ENCODE measurements at regions not wholly inside any gene's neighbourhood (a gene's known extent, or its start where the extent isn't known, plus 50 kb on each side); places are given as distances from the start of the nearest gene placed in this dataset.

GRCh38 chr4:177895136-177895535 is 452.9 kb upstream of the AGA start:
- Histone ChIP-seq H2BK5ac (ENCODE audit: low read length) (no peak overlapping the region), H3K4me2 (ENCODE audit: insufficient read depth, low read length, poor library complexity, severe bottlenecking) (no peak overlapping the region), H4K91ac (ENCODE audit: low read depth, low read length, poor library complexity) (no peak overlapping the region), H3K14ac (ENCODE audit: low read length) (no peak overlapping the region), H3K23ac (ENCODE audit: low read depth, low read length, poor library complexity) (no peak overlapping the region), H3K27me3 (ENCODE audit: control insufficient read depth in 3 of 3, insufficient read depth in 3 of 3, low read depth in 1 of 3, low read length in 3 of 3) (no peaks in the 10 kb centered on the region), H3K4me3 (ENCODE audit: low read length in 2 of 2) (no peak overlapping the region), H3K9me3 (replicated peaks in 1 of 2; ENCODE audit: control insufficient read depth in 2 of 2, insufficient read depth in 1 of 2, low read depth in 1 of 2, low read length in 2 of 2) (no peaks in the 10 kb centered on the region), H2BK12ac (ENCODE audit: low read length) (no peak overlapping the region), H3K4me1 (ENCODE audit: control insufficient read depth in 2 of 2, insufficient read depth in 1 of 2, low read depth in 1 of 2, low read length in 2 of 2) (no peaks in the 10 kb centered on the region), H2BK15ac (ENCODE audit: low read length) (no peak overlapping the region), H3K79me1 (ENCODE audit: low read depth, low read length) (no peaks in the 10 kb centered on the region), H4K8ac (ENCODE audit: low read depth, low read length) (no peak overlapping the region), H3K4ac (ENCODE audit: low read length) (no peak overlapping the region), H2AK5ac (ENCODE audit: low read depth, low read length) (no peak overlapping the region), H2BK120ac (ENCODE audit: low read depth, low read length) (no peak overlapping the region), H3K27ac (replicated peaks; ENCODE audit: low read length) (no peak overlapping the region), H3K18ac (ENCODE audit: low read length) (no peak overlapping the region), H3K36me3 (replicated peaks in 1 of 2; ENCODE audit: control insufficient read depth in 2 of 2, insufficient read depth in 2 of 2, low read length in 2 of 2) (no peaks in the 10 kb centered on the region), H3K9ac (ENCODE audit: low read depth, low read length, poor library complexity) (no peak overlapping the region), H2AFZ (ENCODE audit: low read length) (no peak overlapping the region)
- DNase-seq (ENCODE audit: low spot score) = no peak

- no peak overlapping the region for H3K23ac ChIP-seq (ENCODE audit: low read depth, low read length, poor library complexity)
- H2AFZ ChIP-seq (ENCODE audit: low read length) = no peak overlapping the region
- no peak overlapping the region for H3K18ac ChIP-seq (ENCODE audit: low read length)
- H2AK5ac ChIP-seq (ENCODE audit: low read depth, low read length) = no peak overlapping the region
- H4K8ac ChIP-seq (ENCODE audit: low read depth, low read length) = no peak overlapping the region
- H3K9ac ChIP-seq (ENCODE audit: low read depth, low read length, poor library complexity) = no peak overlapping the region
- H3K14ac ChIP-seq (ENCODE audit: low read length) = no peak overlapping the region
- H3K79me1 ChIP-seq (ENCODE audit: low read depth, low read length) = no peaks in the 10 kb centered on the region
- no peak overlapping the region for H2BK120ac ChIP-seq (ENCODE audit: low read depth, low read length)
- H3K4me2 ChIP-seq (ENCODE audit: insufficient read depth, low read length, poor library complexity, severe bottlenecking) = no peak overlapping the region
- H2BK5ac ChIP-seq (ENCODE audit: low read length) = no peak overlapping the region
- no peak overlapping the region for H3K27ac ChIP-seq (replicated peaks; ENCODE audit: low read length)
- H3K36me3 ChIP-seq (replicated peaks in 1 of 2; ENCODE audit: control insufficient read depth in 2 of 2, insufficient read depth in 2 of 2, low read length in 2 of 2) = no peaks in the 10 kb centered on the region
- H3K9me3 ChIP-seq (replicated peaks in 1 of 2; ENCODE audit: control insufficient read depth in 2 of 2, insufficient read depth in 1 of 2, low read depth in 1 of 2, low read length in 2 of 2) = no peaks in the 10 kb centered on the region
- H2BK15ac ChIP-seq (ENCODE audit: low read length) = no peak overlapping the region
- no peak for DNase-seq (ENCODE audit: low spot score)
- no peak overlapping the region for H3K4ac ChIP-seq (ENCODE audit: low read length)
- H3K4me1 ChIP-seq (ENCODE audit: control insufficient read depth in 2 of 2, insufficient read depth in 1 of 2, low read depth in 1 of 2, low read length in 2 of 2) = no peaks in the 10 kb centered on the region
- H3K4me3 ChIP-seq (ENCODE audit: low read length in 2 of 2) = no peak overlapping the region
- H3K27me3 ChIP-seq (ENCODE audit: control insufficient read depth in 3 of 3, insufficient read depth in 3 of 3, low read depth in 1 of 3, low read length in 3 of 3) = no peaks in the 10 kb centered on the region
- no peak overlapping the region for H4K91ac ChIP-seq (ENCODE audit: low read depth, low read length, poor library complexity)
- no peak overlapping the region for H2BK12ac ChIP-seq (ENCODE audit: low read length)
These were observed 459.5 kb upstream of the AGA start for GRCh38 chr4:177901786-177902185.

DNA sequence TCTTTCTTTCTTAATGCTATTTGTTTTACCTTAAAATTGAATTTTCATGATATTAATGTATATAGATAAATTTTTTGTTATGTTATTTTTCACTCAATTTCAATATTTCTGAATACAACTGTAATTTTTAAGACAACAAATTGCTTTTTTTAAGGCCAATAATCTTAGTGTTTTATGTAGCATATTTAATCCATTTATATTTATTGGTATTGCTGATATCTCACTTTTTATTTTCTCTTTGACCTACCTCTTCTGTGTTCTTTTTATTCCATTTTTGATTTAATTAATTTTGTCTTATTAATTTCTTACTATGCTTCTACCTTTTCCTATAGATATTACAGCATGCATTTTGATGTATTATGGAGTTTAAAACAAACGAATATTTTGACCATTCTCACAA is 460.1 kb upstream of the AGA start:
- H3K79me1 ChIP-seq (ENCODE audit: low read depth, low read length) = no peaks in the 10 kb centered on the region
- no peak overlapping the region for H2AFZ ChIP-seq (ENCODE audit: low read length)
- no peak overlapping the region for H3K4me3 ChIP-seq (ENCODE audit: low read length in 2 of 2)
- no peak overlapping the region for H3K18ac ChIP-seq (ENCODE audit: low read length)
- H3K4me2 ChIP-seq (ENCODE audit: insufficient read depth, low read length, poor library complexity, severe bottlenecking) = no peak overlapping the region
- H3K14ac ChIP-seq (ENCODE audit: low read length) = no peak overlapping the region
- H2BK120ac ChIP-seq (ENCODE audit: low read depth, low read length) = no peak overlapping the region
- H3K27me3 ChIP-seq (ENCODE audit: control insufficient read depth in 3 of 3, insufficient read depth in 3 of 3, low read depth in 1 of 3, low read length in 3 of 3) = no peaks in the 10 kb centered on the region
- no peaks in the 10 kb centered on the region for H3K9me3 ChIP-seq (replicated peaks in 1 of 2; ENCODE audit: control insufficient read depth in 2 of 2, insufficient read depth in 1 of 2, low read depth in 1 of 2, low read length in 2 of 2)
- no peak overlapping the region for H3K23ac ChIP-seq (ENCODE audit: low read depth, low read length, poor library complexity)
- H2AK5ac ChIP-seq (ENCODE audit: low read depth, low read length) = no peak overlapping the region
- H4K8ac ChIP-seq (ENCODE audit: low read depth, low read length) = no peak overlapping the region
- WGBS, 2 donors (ENCODE audit: extremely low coverage in 2 of 2, insufficient read length in 2 of 2, insufficient replicate concordance in 1 of 2) = no CpG with 5 or more reads among the region's 1 CpG
- no peak overlapping the region for H3K27ac ChIP-seq (replicated peaks; ENCODE audit: low read length)
- H3K36me3 ChIP-seq (replicated peaks in 1 of 2; ENCODE audit: control insufficient read depth in 2 of 2, insufficient read depth in 2 of 2, low read length in 2 of 2) = no peaks in the 10 kb centered on the region
- H2BK15ac ChIP-seq (ENCODE audit: low read length) = no peak overlapping the region
- DNase-seq (ENCODE audit: low spot score) = no peak
- no peak overlapping the region for H2BK12ac ChIP-seq (ENCODE audit: low read length)
- H3K4ac ChIP-seq (ENCODE audit: low read length) = no peak overlapping the region
- H3K4me1 ChIP-seq (ENCODE audit: control insufficient read depth in 2 of 2, insufficient read depth in 1 of 2, low read depth in 1 of 2, low read length in 2 of 2) = no peaks in the 10 kb centered on the region
- no peak overlapping the region for H2BK5ac ChIP-seq (ENCODE audit: low read length)
- no peak overlapping the region for H4K91ac ChIP-seq (ENCODE audit: low read depth, low read length, poor library complexity)
- H3K9ac ChIP-seq (ENCODE audit: low read depth, low read length, poor library complexity) = no peak overlapping the region

GRCh38 chr4:177907736-177908424 is 465.6 kb upstream of the AGA start:
- Histone ChIP-seq H3K4ac (ENCODE audit: low read length) (no peak overlapping the region), H2BK12ac (ENCODE audit: low read length) (no peak overlapping the region), H3K27ac (replicated peaks; ENCODE audit: low read length) (no peak overlapping the region), H2AK5ac (ENCODE audit: low read depth, low read length) (no peak overlapping the region), H2BK120ac (ENCODE audit: low read depth, low read length) (no peak overlapping the region), H3K4me2 (ENCODE audit: insufficient read depth, low read length, poor library complexity, severe bottlenecking) (no peak overlapping the region), H2AFZ (ENCODE audit: low read length) (peak overlapping the region; percentile 86), H4K8ac (ENCODE audit: low read depth, low read length) (no peak overlapping the region), H2BK5ac (ENCODE audit: low read length) (no peak overlapping the region), H3K4me3 (ENCODE audit: low read length in 2 of 2) (no peak overlapping the region), H4K91ac (ENCODE audit: low read depth, low read length, poor library complexity) (no peak overlapping the region), H3K36me3 (replicated peaks in 1 of 2; ENCODE audit: control insufficient read depth in 2 of 2, insufficient read depth in 2 of 2, low read length in 2 of 2) (no peaks in the 10 kb centered on the region), H3K79me1 (ENCODE audit: low read depth, low read length) (no peaks in the 10 kb centered on the region), H3K9ac (ENCODE audit: low read depth, low read length, poor library complexity) (no peak overlapping the region), H3K14ac (ENCODE audit: low read length) (no peak overlapping the region), H2BK15ac (ENCODE audit: low read length) (no peak overlapping the region), H3K18ac (ENCODE audit: low read length) (no peak overlapping the region), H3K27me3 (ENCODE audit: control insufficient read depth in 3 of 3, insufficient read depth in 3 of 3, low read depth in 1 of 3, low read length in 3 of 3) (no peaks in the 10 kb centered on the region), H3K9me3 (replicated peaks in 1 of 2; ENCODE audit: control insufficient read depth in 2 of 2, insufficient read depth in 1 of 2, low read depth in 1 of 2, low read length in 2 of 2) (peaks cover 0 to 2% of the 10 kb centered on the region in 2 donors), H3K4me1 (ENCODE audit: control insufficient read depth in 2 of 2, insufficient read depth in 1 of 2, low read depth in 1 of 2, low read length in 2 of 2) (peaks cover 0 to 4% of the 10 kb centered on the region in 2 donors), H3K23ac (ENCODE audit: low read depth, low read length, poor library complexity) (no peak overlapping the region)
- no CpG with 5 or more reads among the region's 11 CpGs for WGBS, 2 donors (ENCODE audit: extremely low coverage in 2 of 2, insufficient read length in 2 of 2, insufficient replicate concordance in 1 of 2)
- no peak for DNase-seq (ENCODE audit: low spot score)

Data from neuronal stem cell (in vitro differentiated cells).